Activated CD4-positive, alpha-beta T cell treated with anti-CD3 and anti-CD28 coated beads, Interleukin-2, amount 10 ng/mL, durations not matched to agents 7 days and 5 days (primary cell): ENCODE measurements at regions not wholly inside any gene's neighbourhood (a gene's known extent, or its start where the extent isn't known, plus 50 kb on each side); places are given as distances from the start of the nearest gene placed in this dataset.
"Not testable (repeated sequence)": the region's sequence is repeated elsewhere in the genome, so short reads cannot be mapped to it uniquely, and the experiment has no call there.

Experiments used
- CTCF ChIA-PET: fragments of 350-600 bp; sonication (Branson Sonifier 250); formaldehyde crosslinking; loops from one replicate; lab custom pipeline; 2021; ENCODE audit warnings: antibody characterized with exemption; lab: Charles Lee
- POLR2A ChIA-PET: fragments of 350-600 bp; sonication (Branson Sonifier 250); formaldehyde crosslinking; loops from one replicate; lab custom pipeline; 2021; ENCODE audit warnings: antibody characterized with exemption; lab: Charles Lee
- DNase-seq: peaks from one replicate; pipeline ENCODE4 v3.0.0-alpha.2; 2020
- H3K27ac Mint-ChIP-seq: one replicate; pipeline ENCODE4 v1.8.0; 2021; ENCODE audit warnings: mild to moderate bottlenecking, moderate library complexity, mixed read lengths
- H3K27me3 Mint-ChIP-seq: one replicate; pipeline ENCODE4 v1.8.0; 2021; ENCODE audit warnings: mixed read lengths
- H3K36me3 Mint-ChIP-seq: one replicate; pipeline ENCODE4 v1.8.0; 2021; ENCODE audit warnings: low read depth, mixed read lengths
- H3K4me1 Mint-ChIP-seq: one replicate; pipeline ENCODE4 v1.8.0; 2021; ENCODE audit warnings: mixed read lengths
- H3K4me3 Mint-ChIP-seq: one replicate; pipeline ENCODE4 v1.8.0; 2021; ENCODE audit warnings: mild to moderate bottlenecking, moderate library complexity, mixed read lengths
- H3K9me3 Mint-ChIP-seq: one replicate; pipeline ENCODE4 v1.8.0; 2021; ENCODE audit warnings: mixed read lengths

DNA sequence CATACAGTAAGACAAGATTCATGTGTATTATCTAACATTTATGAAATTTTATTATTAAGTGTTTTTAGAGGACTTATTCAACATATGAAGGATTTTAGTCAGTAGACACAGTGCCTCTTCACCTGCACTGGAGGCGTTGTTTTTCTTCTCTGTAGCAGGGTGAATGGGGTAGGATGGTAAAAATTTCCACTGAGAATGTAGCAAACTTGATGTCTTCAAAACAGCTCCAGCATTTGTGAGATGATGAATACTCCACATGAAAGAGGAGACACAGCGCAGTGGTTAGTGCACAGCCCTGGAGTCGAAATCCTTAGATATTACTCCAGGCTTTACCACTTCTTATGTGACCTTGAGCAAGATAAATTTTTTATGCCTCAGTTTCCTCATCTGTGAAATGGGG lies 110.5 kb upstream of the AHI1 start:
- no peak for DNase-seq
- Mint-ChIP-seq H3K36me3 (no peaks in the 10 kb centered on the region), H3K27me3 (peaks cover 5% of the 10 kb centered on the region), H3K9me3 (no peaks in the 10 kb centered on the region), H3K4me3 (no peak overlapping the region), H3K27ac (no peak overlapping the region), H3K4me1 (no peaks in the 10 kb centered on the region)
- POLR2A ChIA-PET: no interaction called here
- CTCF ChIA-PET: no interaction called here

- H3K36me3 Mint-ChIP-seq, CTCF ChIA-PET, H3K4me3 Mint-ChIP-seq: not testable (repeated sequence)
These were observed 112.7 kb upstream of the AHI1 start for GRCh38 chr6:135610192-135610591.

DNA sequence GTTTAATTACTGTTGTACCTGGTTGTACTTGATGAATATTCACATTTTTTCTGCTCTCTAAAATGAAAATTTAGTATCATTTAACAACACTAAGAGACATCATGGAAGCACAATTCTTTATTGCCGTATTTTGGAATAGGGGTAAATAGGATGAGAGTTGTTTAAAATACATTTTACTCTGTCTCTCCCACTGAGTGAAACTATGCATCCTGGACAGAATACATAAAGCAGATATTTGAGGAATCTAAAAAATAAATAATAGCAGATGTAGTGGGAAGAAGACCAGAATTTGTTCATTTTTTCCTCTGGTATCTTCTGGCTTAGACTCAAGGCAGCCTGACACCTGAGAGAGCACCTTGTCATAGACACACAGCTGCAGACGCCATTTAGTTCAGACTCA lies 119.1 kb upstream of the AHI1 start:
- Mint-ChIP-seq H3K27ac (no peak overlapping the region), H3K4me1 (no peaks in the 10 kb centered on the region), H3K9me3 (no peaks in the 10 kb centered on the region), H3K4me3 (no peak overlapping the region), H3K36me3 (no peaks in the 10 kb centered on the region), H3K27me3 (peaks cover 10% of the 10 kb centered on the region)
- ChIA-PET POLR2A (no interaction called here), CTCF (no interaction called here)
- no peak for DNase-seq

More at GRCh38 chr6:135610192-135610591, 112.7 kb upstream of the AHI1 start:
- H3K27ac Mint-ChIP-seq, H3K9me3 Mint-ChIP-seq, DNase-seq, H3K27me3 Mint-ChIP-seq, H3K4me1 Mint-ChIP-seq, POLR2A ChIA-PET: not testable (repeated sequence)

DNA sequence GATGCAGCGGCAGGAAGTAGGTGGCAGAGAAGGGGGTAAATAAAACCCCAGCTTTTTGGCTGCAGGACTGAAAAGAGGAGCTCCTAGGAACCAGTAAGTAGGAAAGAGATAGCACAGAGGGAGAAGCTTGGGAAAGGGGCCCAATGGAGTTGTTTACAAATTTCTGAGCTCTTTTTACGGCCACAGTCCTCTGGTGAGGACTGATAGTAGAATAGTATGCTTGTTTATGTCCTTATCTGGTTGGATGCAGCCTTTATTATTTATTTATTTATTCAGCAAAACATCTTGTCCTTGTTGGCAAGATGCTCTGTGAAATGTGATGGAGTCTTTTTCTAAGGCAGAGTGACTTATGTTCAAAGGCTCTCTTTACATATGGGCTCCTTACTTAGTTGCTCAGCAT lies 119.7 kb upstream of the AHI1 start:
- POLR2A ChIA-PET: no interaction called here

DNA sequence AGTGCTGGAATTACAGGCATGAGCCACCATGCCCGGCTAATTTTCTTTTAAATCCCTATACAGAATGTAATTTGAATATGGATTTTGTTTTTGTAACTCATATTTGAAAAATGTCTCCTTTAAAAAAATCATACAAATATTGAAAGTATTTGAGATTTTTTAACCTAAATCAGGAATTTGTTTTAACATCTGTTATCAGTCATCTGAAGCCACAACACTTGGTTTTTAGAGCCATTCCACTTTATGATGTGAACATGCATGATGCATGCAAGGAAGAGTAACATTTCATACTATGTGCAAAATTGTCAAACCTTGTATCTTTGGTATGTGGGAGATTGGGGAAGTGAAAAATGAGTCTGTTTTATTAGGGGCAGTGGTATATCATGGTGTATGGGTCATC lies 124.5 kb upstream of the AHI1 start:
- ChIA-PET CTCF (interaction anchor here (0.9 to 2.1 kb wide), 2 partner anchors 19 to 22 kb away, joined by 3 to 10 read pairs; no protein-coding TSS in a partner anchor), POLR2A (no interaction called here)
- H3K4me1 Mint-ChIP-seq: peaks cover 18% of the 10 kb centered on the region
- H3K27me3 Mint-ChIP-seq: no peaks in the 10 kb centered on the region
- H3K36me3 Mint-ChIP-seq: no peaks in the 10 kb centered on the region
- no peak overlapping the region for H3K4me3 Mint-ChIP-seq
- no peak for DNase-seq
- peaks cover 12% of the 10 kb centered on the region for H3K9me3 Mint-ChIP-seq
- H3K27ac Mint-ChIP-seq: no peak overlapping the region

More for the DNA sequence above, 119.7 kb upstream of the AHI1 start:
- Mint-ChIP-seq H3K27ac (no peak overlapping the region), H3K27me3 (peaks cover 7% of the 10 kb centered on the region), H3K4me1 (no peaks in the 10 kb centered on the region), H3K36me3 (no peaks in the 10 kb centered on the region), H3K9me3 (peaks cover 1% of the 10 kb centered on the region), H3K4me3 (no peak overlapping the region)
- no peak for DNase-seq
- CTCF ChIA-PET: no interaction called here

DNA sequence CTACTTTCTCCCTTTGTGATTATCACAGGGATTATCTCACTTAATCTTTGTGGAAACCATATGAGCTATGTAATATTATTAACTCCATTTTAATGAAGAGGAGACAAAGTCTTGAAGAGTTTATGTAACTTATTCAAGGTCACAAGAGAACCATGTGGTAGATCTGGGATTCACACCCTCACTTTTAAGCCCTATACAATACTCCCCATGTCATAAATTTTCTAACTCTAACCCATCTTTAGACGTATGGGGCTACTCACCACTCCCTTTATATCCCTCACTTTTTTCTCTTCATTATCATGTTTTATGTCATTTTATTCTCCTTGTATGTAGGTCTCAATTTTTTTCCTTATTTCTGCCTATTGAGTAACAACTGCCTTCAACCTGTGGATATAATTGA lies 126.4 kb upstream of the AHI1 start:
- peaks cover 18% of the 10 kb centered on the region for H3K4me1 Mint-ChIP-seq
- POLR2A ChIA-PET: interaction anchor here (0.5 kb wide), 1 partner anchor 11 kb away, joined by 5 read pairs; no protein-coding TSS in a partner anchor

DNA sequence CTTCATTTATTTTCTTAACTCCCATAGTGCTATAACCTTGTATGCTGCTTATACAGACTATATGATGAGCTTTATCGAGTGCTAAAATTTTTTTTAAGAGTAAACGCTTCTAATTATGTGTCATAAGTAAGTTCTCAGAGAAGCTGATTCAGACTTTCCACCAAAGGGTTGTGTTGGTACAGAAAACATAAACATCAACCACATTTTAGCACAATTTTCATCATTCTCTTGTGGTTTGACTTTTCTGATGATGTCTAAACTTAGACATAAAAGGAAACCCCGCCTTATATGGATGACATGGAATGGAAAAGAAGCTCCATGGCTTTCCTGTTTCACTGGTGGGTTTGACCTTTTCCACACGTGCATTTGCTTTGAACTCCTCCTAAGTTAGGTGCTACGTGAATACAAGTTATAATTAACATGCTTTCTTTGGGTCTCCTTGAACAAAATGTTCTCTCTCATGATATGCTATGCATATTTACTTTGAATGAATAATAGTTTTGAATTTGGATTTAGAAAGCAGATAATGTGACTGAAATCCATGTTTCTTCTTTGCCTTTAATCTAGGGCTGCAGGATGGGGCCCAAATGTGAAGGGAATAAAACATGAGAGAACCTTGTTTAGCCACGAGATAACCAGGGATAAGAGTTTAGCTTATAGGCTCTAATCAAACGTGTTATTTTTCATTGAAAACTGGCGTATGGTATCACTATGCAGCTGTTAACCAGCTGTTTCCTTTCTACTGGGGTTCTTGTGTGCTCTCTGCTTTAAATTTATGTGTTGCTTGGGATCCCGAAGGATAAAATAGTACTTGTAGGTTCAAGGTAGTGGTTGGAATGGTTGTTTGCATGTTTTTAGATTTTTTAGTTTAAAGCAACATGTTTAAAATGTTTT lies 127.1 kb upstream of the AHI1 start:
- Mint-ChIP-seq H3K4me3 (no peak overlapping the region), H3K27ac (peak overlapping the region; percentile 51), H3K36me3 (peaks cover 2% of the 10 kb centered on the region), H3K27me3 (no peaks in the 10 kb centered on the region), H3K4me1 (peaks cover 18% of the 10 kb centered on the region), H3K9me3 (peaks cover 12% of the 10 kb centered on the region)
- DNase-seq: no peak
- ChIA-PET CTCF (interaction anchor here (1.1 to 2.1 kb wide), 5 partner anchors 10 to 52 kb away, joined by 3 to 10 read pairs (median 8); no protein-coding TSS in a partner anchor), POLR2A (interaction anchor here (0.5 kb wide), 1 partner anchor 11 kb away, joined by 5 read pairs; no protein-coding TSS in a partner anchor)

More for the DNA sequence above, 126.4 kb upstream of the AHI1 start:
- Mint-ChIP-seq H3K27me3 (no peaks in the 10 kb centered on the region), H3K27ac (peak overlapping the region; percentile 51), H3K36me3 (peaks cover 2% of the 10 kb centered on the region), H3K4me3 (no peak overlapping the region), H3K9me3 (peaks cover 12% of the 10 kb centered on the region)
- no peak for DNase-seq
- CTCF ChIA-PET: interaction anchor here (1.1 to 2.1 kb wide), 4 partner anchors 11 to 43 kb away, joined by 5 to 10 read pairs (median 8); no protein-coding TSS in a partner anchor

DNA sequence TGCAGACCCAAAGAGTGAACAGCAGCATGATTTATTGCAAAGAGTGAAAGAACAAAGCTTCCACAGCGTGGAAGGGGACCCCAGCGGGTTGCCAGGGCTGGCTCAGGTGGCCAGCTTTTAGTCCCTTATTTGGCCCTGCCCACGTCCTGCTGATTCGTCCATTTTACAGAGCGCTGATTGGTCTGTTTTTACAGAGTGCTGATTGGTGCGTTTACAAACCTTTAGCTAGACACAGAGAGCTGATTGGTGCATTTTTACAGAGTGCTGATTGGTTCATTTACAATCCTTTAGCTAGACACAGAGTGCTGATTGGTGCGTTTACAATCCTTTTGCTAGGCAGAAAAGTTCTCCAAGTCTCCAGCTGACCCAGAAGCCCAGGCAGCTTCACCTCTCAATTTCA lies 128.5 kb upstream of the AHI1 start:
- H3K27ac Mint-ChIP-seq, POLR2A ChIA-PET, H3K36me3 Mint-ChIP-seq, H3K4me3 Mint-ChIP-seq, H3K27me3 Mint-ChIP-seq, DNase-seq: not testable (repeated sequence)
- Mint-ChIP-seq H3K9me3 (peaks cover 12% of the 10 kb centered on the region), H3K4me1 (peaks cover 18% of the 10 kb centered on the region)
- CTCF ChIA-PET: interaction anchor here (1.0 to 1.1 kb wide), 2 partner anchors 39 to 63 kb away, joined by 3 read pairs; no protein-coding TSS in a partner anchor

DNA sequence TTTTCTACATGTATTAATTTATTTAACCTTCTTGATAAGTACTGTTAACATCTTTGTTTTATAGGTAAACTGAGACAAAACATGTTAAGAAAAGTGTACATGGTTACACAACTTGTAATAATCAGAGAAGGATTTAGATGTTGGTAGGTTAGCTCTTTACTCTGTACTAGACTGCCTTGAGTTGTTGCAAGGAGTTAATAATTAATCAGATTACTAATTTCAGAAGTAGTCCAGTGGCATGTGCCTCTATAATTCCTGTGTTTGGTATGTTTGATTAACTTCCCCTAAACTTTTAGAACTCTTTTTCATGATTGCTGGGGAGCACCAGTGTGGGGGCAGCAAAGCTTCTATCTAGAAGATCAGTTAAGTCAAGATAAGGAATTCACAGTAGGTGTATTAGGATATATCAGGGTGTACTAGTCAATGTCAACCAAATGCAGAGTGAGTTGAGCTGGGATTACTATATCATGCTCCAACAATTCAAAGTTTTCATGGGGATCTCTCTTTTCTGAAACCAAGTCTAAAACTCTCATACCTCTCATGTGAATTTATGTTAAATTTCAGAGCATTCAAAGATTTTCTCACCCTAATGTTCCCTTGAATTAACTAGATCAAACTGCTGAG lies 129.7 kb upstream of the AHI1 start:
- Mint-ChIP-seq H3K9me3 (peaks cover 11% of the 10 kb centered on the region), H3K27ac (no peak overlapping the region), H3K4me3 (no peak overlapping the region), H3K36me3 (peaks cover 2% of the 10 kb centered on the region), H3K4me1 (peaks cover 18% of the 10 kb centered on the region), H3K27me3 (no peaks in the 10 kb centered on the region)
- CTCF ChIA-PET: interaction anchor here (1.1 to 2.3 kb wide), 4 partner anchors 12 to 40 kb away, joined by 3 to 10 read pairs (median 4); no protein-coding TSS in a partner anchor
- no peak for DNase-seq
- POLR2A ChIA-PET: no interaction called here

GRCh38 chr6:135630789-135631376 lies 133.3 kb upstream of the AHI1 start:
- CTCF ChIA-PET: no interaction called here
- peaks cover 2% of the 10 kb centered on the region for H3K36me3 Mint-ChIP-seq
- POLR2A ChIA-PET: no interaction called here
- peaks cover 4% of the 10 kb centered on the region for H3K9me3 Mint-ChIP-seq
- no peaks in the 10 kb centered on the region for H3K4me1 Mint-ChIP-seq
- peaks cover 9% of the 10 kb centered on the region for H3K27me3 Mint-ChIP-seq
- no peak overlapping the region for H3K27ac Mint-ChIP-seq
- no peak for DNase-seq
- no peak overlapping the region for H3K4me3 Mint-ChIP-seq

DNA sequence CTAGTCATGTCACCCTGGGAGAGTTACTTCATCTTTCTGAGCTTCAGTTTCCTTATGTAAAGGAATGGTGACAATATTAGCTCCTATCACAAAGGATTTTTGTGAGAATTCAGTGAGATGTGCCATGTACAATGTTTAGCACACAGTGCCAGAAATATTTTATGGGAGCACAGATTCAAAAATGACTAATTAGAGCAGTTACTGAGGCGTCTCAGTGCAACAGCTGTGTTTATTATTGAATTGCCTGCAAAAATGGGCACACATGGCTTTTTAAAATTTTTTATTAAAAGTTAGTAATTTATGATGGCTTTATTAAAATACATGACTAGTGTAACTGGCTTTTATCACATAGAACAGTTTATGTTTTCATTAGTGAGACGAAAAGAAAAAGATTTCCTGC lies 134.3 kb upstream of the AHI1 start:
- H3K27me3 Mint-ChIP-seq: peaks cover 9% of the 10 kb centered on the region
- peaks cover 2% of the 10 kb centered on the region for H3K36me3 Mint-ChIP-seq
- no peaks in the 10 kb centered on the region for H3K4me1 Mint-ChIP-seq
- no peak overlapping the region for H3K27ac Mint-ChIP-seq
- no peak for DNase-seq
- POLR2A ChIA-PET: no interaction called here
- peaks cover 2% of the 10 kb centered on the region for H3K9me3 Mint-ChIP-seq
- CTCF ChIA-PET: no interaction called here
- H3K4me3 Mint-ChIP-seq: no peak overlapping the region

GRCh38 chr6:135633573-135633972 lies 136.0 kb upstream of the AHI1 start:
- Mint-ChIP-seq H3K9me3 (peaks cover 2% of the 10 kb centered on the region), H3K4me3 (no peak overlapping the region), H3K27me3 (peaks cover 9% of the 10 kb centered on the region), H3K36me3 (peaks cover 3% of the 10 kb centered on the region), H3K27ac (no peak overlapping the region), H3K4me1 (no peaks in the 10 kb centered on the region)
- ChIA-PET POLR2A (interaction anchor here (0.6 kb wide), 1 partner anchor 319 kb away, joined by 3 read pairs; no protein-coding TSS in a partner anchor), CTCF (interaction anchor here (0.7 to 1.9 kb wide), 3 partner anchors 9 to 551 kb away, joined by 3 to 8 read pairs (median 3); no protein-coding TSS in a partner anchor)
- no peak for DNase-seq
